Hepatocyte (in vitro differentiated cells): ENCODE measurements at regions not wholly inside any gene's neighbourhood (a gene's known extent, or its start where the extent isn't known, plus 50 kb on each side); places are given as distances from the start of the nearest gene placed in this dataset.

Experiments used
- DNase-seq: peaks from one replicate; pipeline ENCODE4 v3.0.0-alpha.2; 2016; ENCODE audit warnings: low spot score
- H2AFZ ChIP-seq: fragments of 200-600 bp; sonication (generic); 2 replicates; pipeline ENCODE4 v1.6.0; 2016; ENCODE audit warnings: antibody characterized with exemption, mild to moderate bottlenecking
- H3K27ac ChIP-seq: fragments of 200-600 bp; sonication (generic); 2 replicates; pipeline ENCODE4 v1.5.1; 2016; ENCODE audit warnings: mild to moderate bottlenecking
- H3K27me3 ChIP-seq: fragments of 200-600 bp; sonication (generic); 2 replicates; pipeline ENCODE4 v1.6.1; 2016
- H3K36me3 ChIP-seq: fragments of 200-600 bp; sonication (generic); replicated peaks from 2 replicates; pipeline ENCODE4 v1.5.1; 2016; ENCODE audit warnings: low read depth; ENCODE audit not compliant: insufficient read depth
- H3K4me1 ChIP-seq: fragments of 200-600 bp; sonication (generic); 2 replicates; pipeline ENCODE4 v1.5.1; 2016; ENCODE audit warnings: mild to moderate bottlenecking, moderate library complexity; ENCODE audit not compliant: insufficient read depth
- H3K4me2 ChIP-seq: fragments of 200-600 bp; sonication (generic); 2 replicates; pipeline ENCODE4 v1.6.0; 2016
- H3K4me3 ChIP-seq: fragments of 200-600 bp; sonication (generic); 2 replicates; pipeline ENCODE4 v1.5.1; 2016; ENCODE audit warnings: mild to moderate bottlenecking
- H3K79me2 ChIP-seq: fragments of 200-600 bp; sonication (generic); 2 replicates; pipeline ENCODE4 v1.6.0; 2017; ENCODE audit warnings: mild to moderate bottlenecking
- H3K9me2 ChIP-seq: fragments of 200-600 bp; sonication (generic); replicated peaks from 2 replicates; pipeline ENCODE4 v1.6.0; 2017; ENCODE audit warnings: mild to moderate bottlenecking; ENCODE audit not compliant: insufficient read depth
- H3K9me3 ChIP-seq: fragments of 200-600 bp; sonication (generic); 2 replicates; pipeline ENCODE4 v1.5.1; 2016; ENCODE audit warnings: low read depth, mild to moderate bottlenecking
- H4K20me1 ChIP-seq: fragments of 200-600 bp; sonication (generic); 2 replicates; pipeline ENCODE4 v1.6.0; 2016; ENCODE audit warnings: mild to moderate bottlenecking; ENCODE audit not compliant: insufficient read depth, poor library complexity, severe bottlenecking
- EZH2 ChIP-seq: fragments of 200-600 bp; sonication (generic); IDR thresholded peaks from 2 replicates; pipeline ENCODE4 v1.6.1; 2016; ENCODE audit warnings: antibody characterized with exemption, mild to moderate bottlenecking, borderline replicate concordance
- EZH2phosphoT487 ChIP-seq: fragments of 200-600 bp; sonication (generic); IDR thresholded peaks from one replicate; pipeline ENCODE4 v1.6.1; 2018; ENCODE audit warnings: antibody characterized with exemption, mild to moderate bottlenecking, low read depth, moderate library complexity; ENCODE audit not compliant: unreplicated experiment, severe bottlenecking
- WGBS: methylation state at CpG from one replicate; pipeline ENCODE4 v1.1.6; 2016; ENCODE audit warnings: low lambda C conversion rate; ENCODE audit errors: missing lambda C conversion rate; 5-methylcytosine and 5-hydroxymethylcytosine counted together
- TF ChIP-seq, protein P1 (sequence below): fragments of 200-600 bp; sonication (generic); IDR thresholded peaks from 2 replicates; pipeline ENCODE4 v1.5.1; 2016; ENCODE audit warnings: antibody characterized with exemption, mild to moderate bottlenecking; ENCODE audit not compliant: poor library complexity

DNA sequence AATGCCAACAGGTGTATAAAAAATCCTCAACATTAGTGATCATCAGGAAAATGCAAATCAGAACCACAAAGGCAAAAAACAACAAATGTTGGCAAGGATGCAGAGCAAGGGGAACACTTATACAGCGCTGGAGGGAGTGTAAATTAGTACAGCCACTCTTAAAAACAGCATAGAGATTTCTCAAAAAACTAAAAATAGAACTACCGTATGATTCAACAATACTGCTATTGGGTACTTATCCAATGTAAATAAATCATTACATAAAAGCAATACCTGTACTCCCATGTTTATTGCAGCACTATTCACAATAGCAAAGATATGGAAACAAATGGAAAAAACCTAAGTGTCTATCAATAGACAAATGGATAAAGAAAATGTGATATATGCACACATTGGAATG, 171.3 kb downstream of the SLC7A11 start:
- H2AFZ ChIP-seq, result no peak overlapping the region

DNA sequence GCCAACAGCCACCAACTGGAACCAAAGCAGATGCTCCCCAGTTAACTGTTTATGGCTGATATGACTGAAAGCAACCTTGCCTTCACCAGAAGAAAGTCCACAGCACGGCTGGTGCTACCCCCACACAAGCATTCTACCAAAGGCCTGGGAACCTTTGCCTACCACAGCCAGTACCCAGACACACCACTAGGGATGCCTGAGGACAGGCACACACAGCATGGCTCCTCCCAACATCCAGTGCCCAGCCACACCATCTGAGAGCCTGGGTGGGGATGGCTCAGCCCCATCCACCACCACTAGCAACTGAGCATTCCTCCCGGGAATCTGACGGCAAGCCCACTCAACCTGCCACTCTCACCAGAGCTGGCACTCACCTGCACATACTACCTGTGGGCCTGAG, 178.6 kb downstream of the SLC7A11 start:
- Histone ChIP-seq H3K9me2 (no peaks in the 10 kb centered on the region), H3K27me3 (no peaks in the 10 kb centered on the region), H3K4me3 (no peak overlapping the region), H2AFZ (no peak overlapping the region), H3K27ac (no peak overlapping the region), H3K4me1 (no peaks in the 10 kb centered on the region), H4K20me1 (no peaks in the 10 kb centered on the region), H3K79me2 (no peaks in the 10 kb centered on the region), H3K36me3 (no peaks in the 10 kb centered on the region), H3K9me3 (no peaks in the 10 kb centered on the region), H3K4me2 (no peak overlapping the region)
- DNase-seq, result no peak
- TF ChIP-seq EZH2, result no peak
- TF ChIP-seq, protein P1, sequence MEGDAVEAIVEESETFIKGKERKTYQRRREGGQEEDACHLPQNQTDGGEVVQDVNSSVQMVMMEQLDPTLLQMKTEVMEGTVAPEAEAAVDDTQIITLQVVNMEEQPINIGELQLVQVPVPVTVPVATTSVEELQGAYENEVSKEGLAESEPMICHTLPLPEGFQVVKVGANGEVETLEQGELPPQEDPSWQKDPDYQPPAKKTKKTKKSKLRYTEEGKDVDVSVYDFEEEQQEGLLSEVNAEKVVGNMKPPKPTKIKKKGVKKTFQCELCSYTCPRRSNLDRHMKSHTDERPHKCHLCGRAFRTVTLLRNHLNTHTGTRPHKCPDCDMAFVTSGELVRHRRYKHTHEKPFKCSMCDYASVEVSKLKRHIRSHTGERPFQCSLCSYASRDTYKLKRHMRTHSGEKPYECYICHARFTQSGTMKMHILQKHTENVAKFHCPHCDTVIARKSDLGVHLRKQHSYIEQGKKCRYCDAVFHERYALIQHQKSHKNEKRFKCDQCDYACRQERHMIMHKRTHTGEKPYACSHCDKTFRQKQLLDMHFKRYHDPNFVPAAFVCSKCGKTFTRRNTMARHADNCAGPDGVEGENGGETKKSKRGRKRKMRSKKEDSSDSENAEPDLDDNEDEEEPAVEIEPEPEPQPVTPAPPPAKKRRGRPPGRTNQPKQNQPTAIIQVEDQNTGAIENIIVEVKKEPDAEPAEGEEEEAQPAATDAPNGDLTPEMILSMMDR, result no peak
- 91% methylated on average over 3 of the region's 3 CpGs for WGBS

More for the DNA sequence above, 171.3 kb downstream of the SLC7A11 start:
- Histone ChIP-seq H4K20me1 (no peaks in the 10 kb centered on the region), H3K9me2 (no peaks in the 10 kb centered on the region), H3K4me3 (no peak overlapping the region), H3K9me3 (no peaks in the 10 kb centered on the region), H3K4me1 (no peaks in the 10 kb centered on the region), H3K79me2 (no peaks in the 10 kb centered on the region), H3K27ac (no peak overlapping the region), H3K36me3 (no peaks in the 10 kb centered on the region), H3K27me3 (no peaks in the 10 kb centered on the region), H3K4me2 (no peak overlapping the region)
- 90% methylated on average over 2 of the region's 2 CpGs for WGBS
- DNase-seq, result no peak
- no peak for TF ChIP-seq EZH2
- TF ChIP-seq EZH2phosphoT487, result no peak
- TF ChIP-seq, protein P1, result no peak

DNA sequence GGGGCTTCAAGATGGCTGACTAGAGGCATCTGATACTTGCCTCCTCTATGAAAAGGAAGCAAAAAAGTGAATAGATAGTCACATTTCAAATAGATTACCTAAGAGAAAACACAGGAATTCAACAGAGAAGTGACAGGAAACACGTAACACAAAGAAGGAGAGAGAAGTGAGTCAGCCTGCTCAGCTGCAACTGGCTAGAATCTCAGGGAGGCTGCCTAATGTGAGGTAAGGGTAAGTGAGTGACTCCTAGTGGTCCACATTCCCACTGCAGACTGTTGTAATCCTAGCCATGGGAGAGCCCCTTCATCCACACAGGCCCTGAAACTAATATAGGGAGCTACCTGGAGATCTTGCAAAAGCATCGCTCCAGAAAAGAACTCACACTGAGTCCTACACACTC, 179.2 kb downstream of the SLC7A11 start:
- Histone ChIP-seq H3K4me3 (no peak overlapping the region), H3K27me3 (no peaks in the 10 kb centered on the region), H3K27ac (no peak overlapping the region), H3K9me3 (no peaks in the 10 kb centered on the region), H2AFZ (no peak overlapping the region), H3K4me2 (no peak overlapping the region), H3K79me2 (no peaks in the 10 kb centered on the region), H3K9me2 (no peaks in the 10 kb centered on the region), H4K20me1 (no peaks in the 10 kb centered on the region), H3K36me3 (no peaks in the 10 kb centered on the region), H3K4me1 (no peaks in the 10 kb centered on the region)
- TF ChIP-seq EZH2, result no peak
- TF ChIP-seq, protein P1, result no peak
- TF ChIP-seq EZH2phosphoT487, result no peak
- no peak for DNase-seq
- WGBS, result 92% methylated on average over 2 of the region's 2 CpGs

DNA sequence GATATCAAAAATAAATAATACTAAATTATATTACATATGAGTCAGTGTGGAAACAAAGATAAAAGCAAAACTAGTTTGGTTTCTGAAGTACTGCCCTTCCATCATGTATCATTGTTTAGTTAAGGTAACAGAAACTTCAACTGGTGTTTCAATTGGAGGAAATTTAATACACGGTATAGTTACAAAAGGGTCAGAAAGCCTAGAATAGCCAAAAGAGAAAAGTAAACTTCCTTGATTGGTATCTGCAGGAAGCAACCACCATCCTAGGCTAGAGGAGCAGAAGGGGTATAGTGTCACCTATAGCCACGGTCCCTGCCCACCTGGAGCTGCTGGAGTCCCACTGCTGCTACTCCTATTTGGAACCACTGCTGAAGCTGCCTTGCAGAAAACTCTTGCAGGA, 185.6 kb downstream of the SLC7A11 start:
- peaks cover 11% of the 10 kb centered on the region for H3K4me1 ChIP-seq
- H3K9me2 ChIP-seq, result no peaks in the 10 kb centered on the region
- no peak overlapping the region for H3K27ac ChIP-seq
- no peaks in the 10 kb centered on the region for H3K36me3 ChIP-seq
- no peaks in the 10 kb centered on the region for H3K9me3 ChIP-seq
- no peak overlapping the region for H3K4me2 ChIP-seq
- H3K79me2 ChIP-seq, result no peaks in the 10 kb centered on the region
- no peaks in the 10 kb centered on the region for H3K27me3 ChIP-seq
- 88% methylated on average over 2 of the region's 2 CpGs for WGBS
- TF ChIP-seq EZH2phosphoT487, result no peak
- TF ChIP-seq EZH2, result no peak
- TF ChIP-seq, protein P1, result no peak
- H4K20me1 ChIP-seq, result no peaks in the 10 kb centered on the region
- no peak for DNase-seq
- H2AFZ ChIP-seq, result no peak overlapping the region
- H3K4me3 ChIP-seq, result no peak overlapping the region
